ENCODE measurements at regions not wholly inside any gene's neighbourhood (a gene's known extent, or its start where the extent isn't known, plus 50 kb on each side); places are given as distances from the start of the nearest gene placed in this dataset.
"Not testable (repeated sequence)": the region's sequence is repeated elsewhere in the genome, so short reads cannot be mapped to it uniquely, and the experiment has no call there.

GRCh38 chr10:56470701-56471100 is 109.6 kb upstream of the ZWINT start:
- TF ChIP-seq JUND (IDR thresholded peaks at IDR 0.05; ENCODE audit: low read depth): no peak
- no peak for DNase-seq (ENCODE audit: low read depth in 1 of 2, low spot score in 1 of 2)
- in situ Hi-C loops (cut with HindIII; ENCODE audit: low pct_unique_long_range_greater_than_20kb, low sequenced_read_pairs): no loop called here

DNA sequence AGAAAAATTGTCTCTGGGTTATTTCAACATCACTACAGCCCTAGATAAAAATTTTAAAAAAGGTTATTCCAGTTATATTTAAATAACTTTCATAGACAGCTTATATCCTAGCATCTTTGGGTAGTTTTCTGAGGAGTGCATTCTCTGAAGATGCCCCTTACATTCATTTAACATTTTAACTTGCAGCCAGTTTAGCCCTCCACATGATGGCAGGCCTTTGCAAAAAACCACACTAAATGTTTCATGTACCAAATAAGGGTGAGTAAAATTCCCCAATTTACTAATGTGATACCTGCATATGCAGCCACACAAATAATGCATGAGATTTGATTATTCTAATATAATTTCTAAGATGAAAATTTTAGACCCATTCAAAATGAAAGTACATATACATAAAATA is 108.4 kb upstream of the ZWINT start:
- no peak for TF ChIP-seq JUND (IDR thresholded peaks at IDR 0.05; ENCODE audit: low read depth)
- peak in 1 of 2 experiments; percentile 19 for DNase-seq (ENCODE audit: low read depth in 1 of 2, low spot score in 1 of 2)
- in situ Hi-C loops (cut with HindIII; ENCODE audit: low pct_unique_long_range_greater_than_20kb, low sequenced_read_pairs): no loop called here

- in situ Hi-C loops (cut with HindIII; ENCODE audit: low pct_unique_long_range_greater_than_20kb, low sequenced_read_pairs): no loop called here
- TF ChIP-seq JUND (IDR thresholded peaks at IDR 0.05; ENCODE audit: low read depth): no peak
These were observed 104.9 kb upstream of the ZWINT start for GRCh38 chr10:56466005-56466404.

GRCh38 chr10:56449770-56450169 is 88.7 kb upstream of the ZWINT start:
- in situ Hi-C loops (cut with HindIII; ENCODE audit: low pct_unique_long_range_greater_than_20kb, low sequenced_read_pairs): no loop called here
- peak; percentile 18 to 55 for DNase-seq (ENCODE audit: low read depth in 1 of 2, low spot score in 1 of 2)
- no peak for TF ChIP-seq JUND (IDR thresholded peaks at IDR 0.05; ENCODE audit: low read depth)

More at GRCh38 chr10:56466005-56466404, 104.9 kb upstream of the ZWINT start:
- DNase-seq (ENCODE audit: low read depth in 1 of 2, low spot score in 1 of 2): no peak

- DNase-seq (ENCODE audit: low read depth in 1 of 2, low spot score in 1 of 2); in situ Hi-C loops (cut with HindIII; ENCODE audit: low pct_unique_long_range_greater_than_20kb, low sequenced_read_pairs): not testable (repeated sequence)
These were observed 86.6 kb upstream of the ZWINT start for GRCh38 chr10:56447613-56448012.

- DNase-seq (ENCODE audit: low read depth in 1 of 2, low spot score in 1 of 2); in situ Hi-C loops (cut with HindIII; ENCODE audit: low pct_unique_long_range_greater_than_20kb, low sequenced_read_pairs): not testable (repeated sequence)
These were observed 80.3 kb upstream of the ZWINT start for GRCh38 chr10:56441337-56441736.

All from T47D (cell line).